ENCODE measurements at regions not wholly inside any gene's neighbourhood (a gene's known extent, or its start where the extent isn't known, plus 50 kb on each side); places are given as distances from the start of the nearest gene placed in this dataset.
"Not testable (repeated sequence)": the region's sequence is repeated elsewhere in the genome, so short reads cannot be mapped to it uniquely, and the experiment has no call there.

DNA sequence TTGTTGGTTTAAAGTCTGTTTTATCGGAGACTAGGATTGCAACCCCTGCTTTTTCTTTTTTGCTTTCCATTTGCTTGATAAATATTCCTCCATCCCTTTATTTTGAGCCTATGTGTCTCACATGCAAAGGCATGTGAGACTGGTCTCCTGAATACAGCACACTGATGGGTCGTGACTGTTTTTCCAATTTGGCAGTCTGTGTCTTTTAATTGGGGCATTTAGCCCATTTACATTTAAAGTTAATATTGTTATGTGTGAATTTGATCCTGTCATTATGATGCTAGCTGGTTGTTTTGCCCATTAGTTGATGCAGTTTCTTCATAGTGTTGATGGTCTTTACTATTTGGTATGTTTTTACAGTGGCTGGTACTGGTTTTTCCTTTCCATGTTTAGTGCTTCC, 132.0 kb downstream of the LEPR start:
- H3K4me2 ChIP-seq (ENCODE audit: unreplicated experiment); H3K79me2 ChIP-seq (ENCODE audit: insufficient read depth); H3K9me2 ChIP-seq (ENCODE audit: insufficient read depth); H3K9me3 ChIP-seq (ENCODE audit: low read depth); DNase-seq; H4K20me1 ChIP-seq (ENCODE audit: insufficient read depth); H3K36me3 ChIP-seq (ENCODE audit: low read depth); H3K4me1 ChIP-seq (ENCODE audit: insufficient read depth); H3K4me3 ChIP-seq; H3K27me3 ChIP-seq (replicated peaks; ENCODE audit: insufficient read depth); H3K9ac ChIP-seq; H2AFZ ChIP-seq; H3K27ac ChIP-seq; H3F3A ChIP-seq (ENCODE audit: insufficient read depth); in situ Hi-C loops (cut with MboI): not testable (repeated sequence)
- 59 to 60% methylated on average over 2 of the region's 2 CpGs for WGBS, 2 experiments (ENCODE audit: low coverage in 1 of 2, low lambda C conversion rate in 2 of 2, missing lambda C conversion rate in 2 of 2)

DNA sequence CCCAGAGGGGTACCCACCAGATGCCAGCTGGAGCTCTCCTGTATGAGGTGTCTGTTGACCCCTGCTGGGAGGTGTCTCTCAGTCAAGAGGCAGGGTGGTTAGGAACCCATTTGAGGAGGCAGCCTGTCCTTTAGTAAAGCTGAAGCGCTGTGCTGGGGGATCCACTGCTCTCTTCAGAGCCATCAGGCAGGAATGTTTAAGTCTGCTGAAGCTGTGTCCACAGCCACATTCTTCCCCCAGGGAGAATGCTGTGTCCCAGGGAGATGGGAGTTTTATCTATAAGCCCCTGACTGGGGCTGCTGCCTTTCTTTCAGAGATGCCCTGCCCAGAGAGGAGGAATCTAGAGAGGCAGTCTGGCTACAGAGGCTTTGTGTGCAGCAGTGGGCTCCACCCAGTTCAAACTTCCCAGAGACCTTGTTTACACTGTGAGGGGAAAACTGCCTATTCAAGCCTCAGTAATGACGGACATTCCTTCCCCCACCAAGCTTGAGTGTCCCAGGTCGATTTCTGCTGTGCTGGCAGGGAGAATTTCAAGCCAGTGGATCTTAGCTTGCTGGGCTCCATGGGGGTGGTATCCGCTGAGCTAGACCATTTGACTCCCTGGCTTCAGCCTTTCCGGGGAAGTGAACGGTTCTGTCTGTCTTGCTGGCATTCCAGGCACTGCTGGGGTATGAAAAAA, 133.8 kb downstream of the LEPR start:
- in situ Hi-C loops (cut with MboI): not testable (repeated sequence)
- 68 to 70% methylated on average over 6 of the region's 6 CpGs for WGBS, 2 experiments (ENCODE audit: low coverage in 1 of 2, low lambda C conversion rate in 2 of 2, missing lambda C conversion rate in 2 of 2)

DNA sequence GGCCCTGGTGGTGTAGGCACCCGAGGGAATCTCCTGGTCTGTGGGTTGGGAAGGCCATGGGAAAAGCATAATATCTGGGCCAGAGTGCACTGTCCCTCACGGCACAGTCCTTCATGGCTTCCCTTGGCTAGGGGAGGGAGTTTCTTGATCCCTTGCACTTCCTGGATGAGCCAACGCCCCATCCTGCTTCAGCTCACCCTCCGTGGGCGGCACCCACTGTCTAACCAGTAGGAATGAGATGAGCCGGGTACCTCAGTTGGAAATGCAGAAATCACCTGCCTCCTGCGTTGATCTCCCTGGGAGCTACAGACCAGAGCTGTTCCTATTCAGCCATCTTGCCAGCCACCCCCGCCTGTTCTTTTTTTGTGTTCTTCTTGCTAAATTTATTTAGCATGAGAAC, 134.4 kb downstream of the LEPR start:
- Histone ChIP-seq H3K27ac (no peak overlapping the region), H3K9ac (no peak overlapping the region), H3K4me3 (no peak overlapping the region), H3K9me3 (ENCODE audit: low read depth) (no peaks in the 10 kb centered on the region), H3K4me1 (ENCODE audit: insufficient read depth) (no peaks in the 10 kb centered on the region), H3K79me2 (ENCODE audit: insufficient read depth) (no peaks in the 10 kb centered on the region), H3K9me2 (ENCODE audit: insufficient read depth) (no peaks in the 10 kb centered on the region), H2AFZ (no peak overlapping the region), H3K4me2 (ENCODE audit: unreplicated experiment) (no peak overlapping the region), H4K20me1 (ENCODE audit: insufficient read depth) (no peaks in the 10 kb centered on the region), H3K27me3 (replicated peaks; ENCODE audit: insufficient read depth) (no peaks in the 10 kb centered on the region), H3F3A (ENCODE audit: insufficient read depth) (no peaks in the 10 kb centered on the region), H3K36me3 (ENCODE audit: low read depth) (no peaks in the 10 kb centered on the region)
- no peak for DNase-seq
- TF ChIP-seq EZH2 (IDR thresholded peaks at IDR 0.05; ENCODE audit: insufficient read depth, poor library complexity, severe bottlenecking): no peak
- TF ChIP-seq EZH2phosphoT487 (IDR thresholded peaks at IDR 0.05; ENCODE audit: insufficient read depth, low read depth): no peak
- in situ Hi-C loops (cut with MboI): no loop called here
- 74 to 79% methylated on average over 8 of the region's 8 CpGs for WGBS, 2 experiments (ENCODE audit: low coverage in 1 of 2, low lambda C conversion rate in 2 of 2, missing lambda C conversion rate in 2 of 2)

More for the DNA sequence above, 133.8 kb downstream of the LEPR start:
- H3F3A ChIP-seq (ENCODE audit: insufficient read depth); H3K36me3 ChIP-seq (ENCODE audit: low read depth); H3K4me3 ChIP-seq; H2AFZ ChIP-seq; H3K27ac ChIP-seq; H3K79me2 ChIP-seq (ENCODE audit: insufficient read depth); H3K4me1 ChIP-seq (ENCODE audit: insufficient read depth); H4K20me1 ChIP-seq (ENCODE audit: insufficient read depth); H3K9me2 ChIP-seq (ENCODE audit: insufficient read depth); H3K27me3 ChIP-seq (replicated peaks; ENCODE audit: insufficient read depth); H3K9ac ChIP-seq; DNase-seq; H3K4me2 ChIP-seq (ENCODE audit: unreplicated experiment); H3K9me3 ChIP-seq (ENCODE audit: low read depth): not testable (repeated sequence)

DNA sequence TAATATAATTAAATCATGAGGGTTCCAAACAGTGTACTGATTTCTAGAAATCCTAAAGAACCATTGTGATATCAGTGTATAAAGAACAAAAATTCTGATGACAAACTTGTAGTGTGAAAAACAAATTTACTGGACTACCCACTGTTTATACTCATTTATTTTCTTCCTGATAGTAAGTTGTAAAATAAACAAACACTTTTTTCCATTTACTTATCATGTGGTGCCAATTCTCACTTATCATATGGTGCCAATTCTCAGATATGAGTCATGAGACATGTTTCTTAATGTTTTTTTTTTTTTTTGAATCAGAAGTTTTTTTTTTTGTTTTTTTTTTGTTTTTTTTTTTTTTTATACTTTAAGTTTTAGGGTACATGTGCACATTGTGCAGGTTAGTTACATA, 137.7 kb downstream of the LEPR start:
- Histone ChIP-seq H3K36me3 (ENCODE audit: low read depth) (no peaks in the 10 kb centered on the region), H3K9me2 (ENCODE audit: insufficient read depth) (no peaks in the 10 kb centered on the region), H3K9me3 (ENCODE audit: low read depth) (no peaks in the 10 kb centered on the region), H3F3A (ENCODE audit: insufficient read depth) (no peaks in the 10 kb centered on the region), H3K9ac (no peak overlapping the region), H4K20me1 (ENCODE audit: insufficient read depth) (no peaks in the 10 kb centered on the region), H3K79me2 (ENCODE audit: insufficient read depth) (no peaks in the 10 kb centered on the region), H3K4me3 (no peak overlapping the region), H2AFZ (no peak overlapping the region), H3K27me3 (replicated peaks; ENCODE audit: insufficient read depth) (no peaks in the 10 kb centered on the region), H3K4me1 (ENCODE audit: insufficient read depth) (no peaks in the 10 kb centered on the region), H3K27ac (no peak overlapping the region), H3K4me2 (ENCODE audit: unreplicated experiment) (no peak overlapping the region)
- DNase-seq: peak; percentile 22
- no peak for TF ChIP-seq EZH2 (IDR thresholded peaks at IDR 0.05; ENCODE audit: insufficient read depth, poor library complexity, severe bottlenecking)
- no peak for TF ChIP-seq EZH2phosphoT487 (IDR thresholded peaks at IDR 0.05; ENCODE audit: insufficient read depth, low read depth)
- in situ Hi-C loops (cut with MboI): no loop called here

DNA sequence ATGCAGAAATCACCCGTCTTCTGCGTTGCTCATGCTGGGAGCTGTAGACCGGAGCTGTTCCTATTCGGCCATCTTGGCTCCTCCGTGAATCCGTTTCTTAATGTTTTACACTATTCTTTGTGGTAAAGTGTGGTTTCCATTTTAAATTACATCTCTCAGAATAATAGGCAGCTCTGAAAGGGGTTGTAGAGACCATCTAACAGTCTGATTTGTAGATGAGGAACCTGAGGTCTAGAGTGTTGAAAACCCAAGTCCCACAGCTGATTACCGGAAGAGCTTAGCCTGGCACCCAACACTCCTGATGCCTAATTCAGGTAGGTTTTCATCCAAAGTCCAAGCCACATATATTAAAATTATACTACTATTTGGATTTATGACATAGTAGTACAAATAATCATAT, 144.0 kb downstream of the LEPR start:
- Histone ChIP-seq H3K4me2 (ENCODE audit: unreplicated experiment) (no peak overlapping the region), H3F3A (ENCODE audit: insufficient read depth) (no peaks in the 10 kb centered on the region), H3K9me2 (ENCODE audit: insufficient read depth) (no peaks in the 10 kb centered on the region), H3K9ac (no peak overlapping the region), H3K4me1 (ENCODE audit: insufficient read depth) (no peaks in the 10 kb centered on the region), H3K4me3 (no peak overlapping the region), H2AFZ (no peak overlapping the region), H3K27me3 (replicated peaks; ENCODE audit: insufficient read depth) (no peaks in the 10 kb centered on the region), H3K27ac (no peak overlapping the region), H4K20me1 (ENCODE audit: insufficient read depth) (no peaks in the 10 kb centered on the region), H3K9me3 (ENCODE audit: low read depth) (no peaks in the 10 kb centered on the region), H3K79me2 (ENCODE audit: insufficient read depth) (no peaks in the 10 kb centered on the region), H3K36me3 (ENCODE audit: low read depth) (no peaks in the 10 kb centered on the region)
- in situ Hi-C loops (cut with MboI): no loop called here
- TF ChIP-seq EZH2phosphoT487 (IDR thresholded peaks at IDR 0.05; ENCODE audit: insufficient read depth, low read depth) (no peak), EZH2 (IDR thresholded peaks at IDR 0.05; ENCODE audit: insufficient read depth, poor library complexity, severe bottlenecking) (no peak)
- DNase-seq: no peak
- 95 to 96% methylated on average over 5 to 7 of the region's 7 CpGs for WGBS, 2 experiments (ENCODE audit: low coverage in 1 of 2, low lambda C conversion rate in 2 of 2, missing lambda C conversion rate in 2 of 2)

Data from GM23248 (cell line).